A673 (cell line): ENCODE measurements at regions not wholly inside any gene's neighbourhood (a gene's known extent, or its start where the extent isn't known, plus 50 kb on each side); places are given as distances from the start of the nearest gene placed in this dataset.

ENCODE experiments used
- EZH2 ChIP-seq: fragments of 200-600 bp; sonication (generic); IDR thresholded peaks from 2 replicates; pipeline ENCODE4 v1.6.1; 2017; ENCODE audit warnings: borderline replicate concordance, low read depth, mild to moderate bottlenecking, mixed read lengths, antibody characterized with exemption, low read length; ENCODE audit not compliant: poor library complexity, severe bottlenecking
- TF ChIP-seq, protein P1 (sequence below): fragments of 300-800, 200-600 bp; sonication (generic); conservative IDR thresholded peaks from 2 replicates; pipeline ENCODE4 v1.5.1; 2017; ENCODE audit warnings: low read depth, mild to moderate bottlenecking, antibody characterized with exemption, low read length, moderate library complexity, mixed read lengths

DNA sequence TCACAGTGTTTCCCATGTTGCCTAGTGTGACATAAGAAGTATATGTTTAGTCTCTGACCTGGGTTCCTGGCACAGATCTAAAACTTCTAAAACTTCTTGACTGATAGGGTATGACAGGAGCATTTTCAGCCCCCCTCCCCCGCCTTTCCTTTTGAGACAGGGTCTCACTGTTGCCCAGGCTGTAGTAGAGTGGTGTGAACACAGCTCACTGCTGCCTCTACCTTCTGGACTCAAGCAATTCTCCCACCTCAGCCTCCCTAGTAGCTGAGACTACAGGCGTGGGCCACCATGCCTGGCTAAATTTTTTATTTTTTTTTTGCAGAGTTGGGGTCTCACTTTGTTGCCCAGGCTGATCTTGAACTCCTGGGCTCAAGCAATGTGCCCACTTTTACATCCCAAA is 421.1 kb upstream of the RGS6 start:
- TF ChIP-seq, protein P1, sequence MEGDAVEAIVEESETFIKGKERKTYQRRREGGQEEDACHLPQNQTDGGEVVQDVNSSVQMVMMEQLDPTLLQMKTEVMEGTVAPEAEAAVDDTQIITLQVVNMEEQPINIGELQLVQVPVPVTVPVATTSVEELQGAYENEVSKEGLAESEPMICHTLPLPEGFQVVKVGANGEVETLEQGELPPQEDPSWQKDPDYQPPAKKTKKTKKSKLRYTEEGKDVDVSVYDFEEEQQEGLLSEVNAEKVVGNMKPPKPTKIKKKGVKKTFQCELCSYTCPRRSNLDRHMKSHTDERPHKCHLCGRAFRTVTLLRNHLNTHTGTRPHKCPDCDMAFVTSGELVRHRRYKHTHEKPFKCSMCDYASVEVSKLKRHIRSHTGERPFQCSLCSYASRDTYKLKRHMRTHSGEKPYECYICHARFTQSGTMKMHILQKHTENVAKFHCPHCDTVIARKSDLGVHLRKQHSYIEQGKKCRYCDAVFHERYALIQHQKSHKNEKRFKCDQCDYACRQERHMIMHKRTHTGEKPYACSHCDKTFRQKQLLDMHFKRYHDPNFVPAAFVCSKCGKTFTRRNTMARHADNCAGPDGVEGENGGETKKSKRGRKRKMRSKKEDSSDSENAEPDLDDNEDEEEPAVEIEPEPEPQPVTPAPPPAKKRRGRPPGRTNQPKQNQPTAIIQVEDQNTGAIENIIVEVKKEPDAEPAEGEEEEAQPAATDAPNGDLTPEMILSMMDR, result no peak
- TF ChIP-seq EZH2, result no peak
